Right ventricle myocardium superior (tissue), 1 donor: ENCODE measurements at regions not wholly inside any gene's neighbourhood (a gene's known extent, or its start where the extent isn't known, plus 50 kb on each side); places are given as distances from the start of the nearest gene placed in this dataset.

Source experiments
- ATAC-seq: fragments of 200-7000 bp; cut with Tn5 transposase; one replicate; pipeline ENCODE4 v1.9.1; 2020; ENCODE audit warnings: mild to moderate bottlenecking; ENCODE audit not compliant: poor library complexity
- DNase-seq: peaks from one replicate; pipeline ENCODE4 v3.0.0-alpha.2; 2020
- intact Hi-C: fragments of 100-400 bp; cut with DNase I; formaldehyde crosslinking; loops from one replicate; pipeline ENCODE4 v1.11.2; 2022
- donor health status: DM: no; HTN: yes; CAD: no; lungs with severe emphysema.

- DNase-seq: no peak
- no peak for ATAC-seq
- intact Hi-C loops: no loop called here
These were observed 583.0 kb upstream of the MGMT start for GRCh38 chr10:128884033-128884425.

- intact Hi-C loops: no loop called here
- DNase-seq: no peak
- ATAC-seq: no peak
These were observed 582.5 kb upstream of the MGMT start for GRCh38 chr10:128884496-128885072.

GRCh38 chr10:128885573-128886555 lies 581.2 kb upstream of the MGMT start:
- intact Hi-C loops: no loop called here

GRCh38 chr10:128887856-128888255 lies 579.2 kb upstream of the MGMT start:
- ATAC-seq (no peak), DNase-seq (no peak)
- intact Hi-C loops: no loop called here

More at GRCh38 chr10:128885573-128886555, 581.2 kb upstream of the MGMT start:
- ATAC-seq (no peak), DNase-seq (no peak)

GRCh38 chr10:128892005-128892404 lies 575.0 kb upstream of the MGMT start:
- intact Hi-C loops: no loop called here
- ATAC-seq (no peak), DNase-seq (no peak)

- no peak for ATAC-seq
- no peak for DNase-seq
- intact Hi-C loops: no loop called here
These were observed 572.4 kb upstream of the MGMT start for GRCh38 chr10:128894641-128895040.

- DNase-seq: no peak
- intact Hi-C loops: no loop called here
- ATAC-seq: no peak
These were observed 571.6 kb upstream of the MGMT start for GRCh38 chr10:128895473-128895872.

GRCh38 chr10:128896116-128896795 lies 570.8 kb upstream of the MGMT start:
- ATAC-seq (peak; percentile 81), DNase-seq (no peak)
- intact Hi-C loops: no loop called here

GRCh38 chr10:128896963-128897362 lies 570.1 kb upstream of the MGMT start:
- DNase-seq (no peak), ATAC-seq (peak; percentile 65)
- intact Hi-C loops: no loop called here

GRCh38 chr10:128897401-128898129 lies 569.5 kb upstream of the MGMT start:
- ATAC-seq (no peak), DNase-seq (no peak)
- intact Hi-C loops: no loop called here

- no peak for DNase-seq
- peak; percentile 16 for ATAC-seq
- intact Hi-C loops: no loop called here
These were observed 568.7 kb upstream of the MGMT start for GRCh38 chr10:128898133-128898915.

GRCh38 chr10:128898916-128899195 lies 568.2 kb upstream of the MGMT start:
- intact Hi-C loops: no loop called here
- DNase-seq (no peak), ATAC-seq (no peak)

- ATAC-seq: no peak
- intact Hi-C loops: no loop called here
These were observed 566.6 kb upstream of the MGMT start for GRCh38 chr10:128900456-128900855.

GRCh38 chr10:128901236-128901635 lies 565.8 kb upstream of the MGMT start:
- intact Hi-C loops: no loop called here
- DNase-seq: no peak
- ATAC-seq: no peak

More at GRCh38 chr10:128900456-128900855, 566.6 kb upstream of the MGMT start:
- DNase-seq: no peak

GRCh38 chr10:128902031-128902710 lies 564.9 kb upstream of the MGMT start:
- intact Hi-C loops: no loop called here
- ATAC-seq: no peak
- DNase-seq: no peak

GRCh38 chr10:128907155-128907941 lies 559.7 kb upstream of the MGMT start:
- DNase-seq (no peak), ATAC-seq (no peak)
- intact Hi-C loops: no loop called here

- intact Hi-C loops: no loop called here
- no peak for DNase-seq
- peak; percentile 48 for ATAC-seq
These were observed 558.9 kb upstream of the MGMT start for GRCh38 chr10:128908099-128908498.
